ENCODE measurements at regions not wholly inside any gene's neighbourhood (a gene's known extent, or its start where the extent isn't known, plus 50 kb on each side); places are given as distances from the start of the nearest gene placed in this dataset.
A peak's percentile ranks its signal among the peaks of the same experiment; 100 is the strongest.
"Not testable (repeated sequence)": the region's sequence is repeated elsewhere in the genome, so short reads cannot be mapped to it uniquely, and the experiment has no call there.

GRCh38 chr5:123708074-123708806, 196.3 kb downstream of the CSNK1G3 start:
- DNase-seq (ENCODE audit: low spot score): no peak

GRCh38 chr5:123706531-123706930, 194.6 kb downstream of the CSNK1G3 start:
- no peak for DNase-seq (ENCODE audit: low spot score)

DNA sequence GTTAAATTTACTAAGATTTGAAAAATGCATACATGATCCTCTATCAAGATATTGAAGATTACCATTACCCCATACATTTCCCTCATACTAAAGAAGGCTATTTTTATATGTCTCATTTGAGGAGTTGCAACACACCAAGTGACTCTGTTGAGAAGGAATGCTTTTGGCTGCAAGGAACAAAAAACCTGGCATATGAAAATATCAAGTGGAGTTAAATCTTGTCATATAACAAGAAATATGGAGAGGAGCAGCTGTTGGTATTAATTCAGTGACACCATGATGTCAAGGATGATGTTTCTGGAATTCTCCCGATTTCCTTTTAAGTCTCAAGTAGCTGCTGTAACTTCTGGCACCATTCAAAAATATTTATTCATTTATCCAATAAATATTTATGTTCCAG, 193.8 kb downstream of the CSNK1G3 start:
- no peak for DNase-seq (ENCODE audit: low spot score)

GRCh38 chr5:123701511-123702200, 189.7 kb downstream of the CSNK1G3 start:
- DNase-seq (ENCODE audit: low spot score): no peak

- no peak for DNase-seq (ENCODE audit: low spot score)
Observed at GRCh38 chr5:123700624-123701287, 188.8 kb downstream of the CSNK1G3 start.

DNA sequence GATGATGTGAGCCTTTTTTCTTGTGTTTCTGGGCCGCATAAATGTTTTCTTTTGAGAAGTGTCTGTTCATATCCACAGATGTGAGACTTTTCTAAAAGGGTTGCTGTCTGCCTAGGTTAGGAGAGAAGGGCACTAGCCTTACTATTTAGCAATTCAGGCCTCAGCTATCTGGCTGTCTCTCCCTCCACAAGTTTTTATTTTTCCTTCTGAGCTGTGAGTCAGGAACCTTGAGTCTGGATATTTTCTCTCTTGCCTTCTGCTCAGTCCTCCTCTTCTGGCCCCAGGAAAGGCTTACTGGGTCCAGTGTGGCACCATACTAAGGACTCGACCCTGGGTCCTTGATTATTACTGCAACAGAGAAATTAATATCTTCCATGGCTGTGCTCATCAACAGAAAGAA, 187.6 kb downstream of the CSNK1G3 start:
- no peak for DNase-seq (ENCODE audit: low spot score)

DNA sequence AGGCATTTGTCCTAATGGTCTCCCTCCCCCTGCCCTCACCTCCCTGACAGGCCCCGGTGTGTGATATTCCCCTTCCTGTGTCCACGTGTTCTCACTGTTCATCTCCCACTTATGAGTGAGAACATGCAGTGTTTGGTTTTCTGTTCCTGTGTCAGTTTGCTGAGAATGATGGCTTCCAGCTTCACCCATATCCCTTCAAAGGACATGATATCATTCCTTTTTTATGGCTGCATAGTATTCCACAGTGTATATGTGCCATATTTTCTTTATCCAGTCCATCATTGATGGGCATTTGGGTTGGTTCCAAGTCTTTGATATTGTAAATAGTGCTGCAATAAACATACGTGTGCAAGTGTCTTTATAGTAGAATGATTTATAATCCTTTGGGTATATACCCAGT, 187.0 kb downstream of the CSNK1G3 start:
- not testable (repeated sequence) for DNase-seq (ENCODE audit: low spot score)

DNA sequence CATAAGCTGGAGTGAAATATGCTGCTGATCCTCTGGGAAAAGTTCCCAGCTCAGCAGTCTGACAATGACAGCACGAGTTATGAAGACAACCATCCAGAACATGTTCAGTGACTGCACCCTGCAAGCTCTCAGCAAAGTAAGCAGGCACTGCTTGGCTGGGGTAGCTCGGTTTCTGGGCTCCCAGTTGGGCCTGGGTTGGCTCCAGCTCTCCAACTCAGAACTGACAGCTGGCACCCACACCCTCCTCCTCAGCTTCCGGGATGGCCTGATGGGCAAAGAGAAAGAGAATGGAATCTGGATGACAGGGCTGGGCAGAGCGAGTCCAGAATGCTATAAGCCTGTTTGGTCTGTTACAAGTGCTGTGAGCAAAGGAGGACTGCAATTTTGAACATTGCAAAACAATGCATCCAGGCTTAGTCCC, 185.0 kb downstream of the CSNK1G3 start:
- DNase-seq (ENCODE audit: low spot score): no peak

GRCh38 chr5:123690821-123691220, 178.8 kb downstream of the CSNK1G3 start:
- DNase-seq (ENCODE audit: low spot score): no peak

GRCh38 chr5:123681061-123681460, 169.1 kb downstream of the CSNK1G3 start:
- DNase-seq (ENCODE audit: low spot score): no peak

- no peak for DNase-seq (ENCODE audit: low spot score)
Observed at GRCh38 chr5:123673107-123673506, 161.1 kb downstream of the CSNK1G3 start.

GRCh38 chr5:123671711-123672456, 159.9 kb downstream of the CSNK1G3 start:
- no peak for DNase-seq (ENCODE audit: low spot score)

DNA sequence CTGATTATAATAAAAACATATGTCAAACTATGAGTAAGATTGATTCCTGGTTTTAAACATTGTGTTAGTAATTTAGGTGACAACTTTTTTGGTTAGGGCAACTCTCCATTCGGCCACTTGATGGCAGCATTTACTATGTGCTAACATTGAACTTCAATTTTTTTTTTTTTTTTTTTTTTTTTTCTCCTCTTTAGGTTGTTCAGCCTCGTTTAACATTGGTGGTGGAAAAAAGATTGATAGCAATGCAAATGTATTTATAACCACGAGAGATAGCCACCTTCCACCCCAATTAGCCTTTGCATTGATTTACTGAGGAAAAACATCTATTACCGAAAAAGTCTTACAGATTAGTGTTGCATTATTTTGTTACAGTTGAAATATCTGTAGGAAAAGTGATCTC, 159.1 kb downstream of the CSNK1G3 start:
- DNase-seq (ENCODE audit: low spot score): peak; percentile 43
